Keratinocyte (primary cell): ENCODE measurements at regions not wholly inside any gene's neighbourhood (a gene's known extent, or its start where the extent isn't known, plus 50 kb on each side); places are given as distances from the start of the nearest gene placed in this dataset.

ENCODE experiments used
- DNase-seq: peaks from one replicate; pipeline ENCODE4 v3.0.0-alpha.2; 2011; ENCODE audit warnings: low read depth, missing footprints, low spot score
- FAIRE-seq: peaks from 2 replicates; lab custom pipeline; 2011; peaks lifted over from hg19 to GRCh38; lab: Jason Lieb, UNC
- H2AFZ ChIP-seq: 2 replicates; pipeline ENCODE4 v1.6.0; 2012; ENCODE audit warnings: low read length, control low read depth, inconsistent platforms; ENCODE audit not compliant: control insufficient read depth
- H3K27ac ChIP-seq: 2 replicates; pipeline ENCODE4 v1.5.1; 2011; ENCODE audit warnings: low read length; ENCODE audit not compliant: control insufficient read depth, insufficient read depth
- H3K27me3 ChIP-seq: 3 replicates; pipeline ENCODE4 v1.6.0; 2011; ENCODE audit warnings: low read length; ENCODE audit not compliant: control insufficient read depth, insufficient read depth; ENCODE audit errors: extremely low read depth
- H3K36me3 ChIP-seq, 2 experiments: 2 replicates in 1 of 2; 3 replicates in 1 of 2; pipeline ENCODE4 v1.5.1; 2011; ENCODE audit warnings: low read length in 2 of 2, mild to moderate bottlenecking in 1 of 2; ENCODE audit not compliant: control insufficient read depth in 2 of 2, insufficient read depth in 2 of 2; ENCODE audit errors: extremely low read depth in 1 of 2
- H3K4me1 ChIP-seq: 3 replicates; pipeline ENCODE4 v1.5.1; 2011; ENCODE audit warnings: low read length; ENCODE audit not compliant: control insufficient read depth, insufficient read depth; ENCODE audit errors: extremely low read depth
- H3K4me2 ChIP-seq: 3 replicates; pipeline ENCODE4 v1.6.0; 2011; ENCODE audit warnings: low read depth, low read length; ENCODE audit not compliant: control insufficient read depth, insufficient read depth; ENCODE audit errors: extremely low read depth
- H3K4me3 ChIP-seq, 3 experiments: fragments of 200-600 bp in 1 of 3; sonication (generic) in 1 of 3; 2 replicates in 2 of 3; 3 replicates in 1 of 3; pipeline ENCODE4 v1.5.1; 2011 to 2016; ENCODE audit warnings: low read length in 3 of 3, mild to moderate bottlenecking in 3 of 3, control low read depth in 2 of 3, inconsistent platforms in 1 of 3, low read depth in 1 of 3, mixed read lengths in 1 of 3, mixed run types in 1 of 3, moderate library complexity in 1 of 3; ENCODE audit not compliant: control insufficient read depth in 2 of 3, insufficient read depth in 2 of 3; ENCODE audit errors: extremely low read depth in 1 of 3
- H3K79me2 ChIP-seq: 2 replicates; pipeline ENCODE4 v1.6.0; 2012; ENCODE audit warnings: low read length; ENCODE audit not compliant: control insufficient read depth, insufficient read depth
- H3K9ac ChIP-seq: 3 replicates; pipeline ENCODE4 v1.6.0; 2011; ENCODE audit warnings: low read length; ENCODE audit not compliant: control insufficient read depth, insufficient read depth; ENCODE audit errors: extremely low read depth
- H3K9me1 ChIP-seq: 3 replicates; pipeline ENCODE4 v1.6.0; 2011; ENCODE audit warnings: low read length; ENCODE audit not compliant: control insufficient read depth, insufficient read depth; ENCODE audit errors: extremely low read depth
- H3K9me3 ChIP-seq: 2 replicates; pipeline ENCODE4 v1.5.1; 2012; ENCODE audit warnings: low read depth, low read length; ENCODE audit not compliant: control insufficient read depth
- H4K20me1 ChIP-seq: 3 replicates; pipeline ENCODE4 v1.6.0; 2011; ENCODE audit warnings: low read length; ENCODE audit not compliant: control insufficient read depth, insufficient read depth; ENCODE audit errors: extremely low read depth
- CTCF ChIP-seq, 3 experiments: IDR thresholded peaks in 1 of 3; conservative IDR thresholded peaks in 1 of 3; optimal IDR thresholded peaks in 1 of 3; 2 replicates in 2 of 3; 3 replicates in 1 of 3; pipeline versions ENCODE3 to v1.5.1; 2011; ENCODE audit warnings: low read length in 3 of 3, mild to moderate bottlenecking in 3 of 3, moderate library complexity in 2 of 3, control low read depth in 1 of 3, inconsistent platforms in 1 of 3; ENCODE audit not compliant: insufficient read depth in 2 of 3; ENCODE audit errors: extremely low read depth in 1 of 3
- EZH2 ChIP-seq: IDR thresholded peaks from one replicate; pipeline ENCODE4 v1.6.1; 2012; ENCODE audit warnings: inconsistent platforms, mild to moderate bottlenecking, low read length, moderate library complexity
- dilution Hi-C: fragments of 300-500 bp; cut with MboI; formaldehyde crosslinking; loops from one replicate; pipeline ENCODE4 v1.7.0; 2020; ENCODE audit warnings: low sequenced_read_pairs; ENCODE audit not compliant: extremely low pct_ligation_motif_present

- no peak for TF ChIP-seq CTCF (optimal IDR thresholded peaks at IDR 0.05 in 1 of 3, IDR thresholded peaks at IDR 0.05 in 1 of 3, conservative IDR thresholded peaks at IDR 0.05 in 1 of 3; ENCODE audit: extremely low read depth in 1 of 3, insufficient read depth in 2 of 3, low read length in 3 of 3)
- TF ChIP-seq EZH2, result no peak
- H3K9ac ChIP-seq, result no peak overlapping the region
- H3K9me1 ChIP-seq, result no peaks in the 10 kb centered on the region
- H3K27ac ChIP-seq, result no peak overlapping the region
- no peak overlapping the region for H3K4me2 ChIP-seq
- H3K4me1 ChIP-seq, result no peaks in the 10 kb centered on the region
- no peaks in the 10 kb centered on the region for H4K20me1 ChIP-seq
- H3K79me2 ChIP-seq, result no peaks in the 10 kb centered on the region
- dilution Hi-C loops, result no loop called here
- no peaks in the 10 kb centered on the region for H3K27me3 ChIP-seq
- H2AFZ ChIP-seq, result no peak overlapping the region
- H3K4me3 ChIP-seq, result no peak overlapping the region
- no peaks in the 10 kb centered on the region for H3K36me3 ChIP-seq
- FAIRE-seq (peak; percentile 20), DNase-seq (no peak)
- H3K9me3 ChIP-seq, result no peaks in the 10 kb centered on the region
These were observed 577.9 kb downstream of the PPARGC1A start for GRCh38 chr4:23311983-23312382.

GRCh38 chr4:23305026-23305425, 584.8 kb downstream of the PPARGC1A start:
- peak overlapping the region; percentile 59 for H2AFZ ChIP-seq
- no peak overlapping the region for H3K27ac ChIP-seq
- H3K4me2 ChIP-seq, result peak overlapping the region; percentile 33
- H3K79me2 ChIP-seq, result no peaks in the 10 kb centered on the region
- no peaks in the 10 kb centered on the region for H3K9me1 ChIP-seq
- H4K20me1 ChIP-seq, result no peaks in the 10 kb centered on the region
- TF ChIP-seq EZH2, result no peak
- no peak for TF ChIP-seq CTCF (optimal IDR thresholded peaks at IDR 0.05 in 1 of 3, IDR thresholded peaks at IDR 0.05 in 1 of 3, conservative IDR thresholded peaks at IDR 0.05 in 1 of 3; ENCODE audit: extremely low read depth in 1 of 3, insufficient read depth in 2 of 3, low read length in 3 of 3)
- no peak for FAIRE-seq
- no peaks in the 10 kb centered on the region for H3K9me3 ChIP-seq
- H3K9ac ChIP-seq, result no peak overlapping the region
- H3K4me1 ChIP-seq, result no peaks in the 10 kb centered on the region
- H3K4me3 ChIP-seq, result no peak overlapping the region
- no peaks in the 10 kb centered on the region for H3K36me3 ChIP-seq
- dilution Hi-C loops, result no loop called here
- no peaks in the 10 kb centered on the region for H3K27me3 ChIP-seq
- no peak for DNase-seq
